ENCODE measurements at regions not wholly inside any gene's neighbourhood (a gene's known extent, or its start where the extent isn't known, plus 50 kb on each side); places are given as distances from the start of the nearest gene placed in this dataset.

DNA sequence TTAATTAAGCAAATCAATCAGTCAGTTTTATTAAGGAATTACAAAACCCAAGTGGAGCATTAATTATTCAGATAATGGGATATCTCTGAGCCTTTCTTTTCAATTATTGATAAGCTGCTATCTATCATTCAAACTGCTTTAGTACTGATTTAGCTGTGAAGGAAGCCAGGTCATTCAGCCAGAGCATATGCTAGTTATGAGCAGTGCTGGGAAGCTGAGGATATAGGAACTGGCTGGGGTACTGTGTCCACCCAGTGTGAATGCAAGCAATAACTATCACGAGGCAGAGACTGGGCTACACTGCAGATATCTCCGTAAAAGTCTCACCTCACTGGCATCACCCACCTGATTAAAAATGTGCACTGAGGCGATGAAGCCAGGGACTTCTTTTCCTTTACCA lies 496.7 kb upstream of the PIK3C3 start:
- DNase-seq (ENCODE audit: low read depth), result no peak

DNA sequence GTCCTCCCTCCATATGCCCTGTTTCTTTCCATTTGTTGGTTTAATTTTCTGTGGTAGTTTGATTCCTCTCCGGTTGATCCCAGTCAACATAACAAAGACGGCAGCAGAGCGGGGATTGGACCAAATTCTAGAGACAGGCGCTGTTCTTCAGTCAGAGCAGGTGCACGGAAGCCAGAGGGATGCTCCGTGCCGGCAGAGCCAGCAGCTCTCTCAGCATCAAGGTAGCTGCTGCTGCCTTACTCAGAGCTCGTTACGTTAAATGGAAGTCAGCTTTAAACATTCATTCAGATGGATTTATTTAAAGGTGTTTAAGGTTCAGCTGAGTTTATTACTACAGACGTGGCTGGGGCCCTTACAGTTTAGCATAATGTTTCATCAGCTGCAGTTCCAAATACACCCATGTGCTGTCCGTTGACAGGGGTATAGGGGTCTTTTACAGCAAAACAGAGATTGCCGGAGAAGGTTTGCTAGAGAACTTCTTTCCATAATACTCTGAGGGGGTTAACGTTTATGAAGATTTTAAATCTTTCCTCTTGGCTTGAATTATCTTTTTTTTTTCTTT lies 497.2 kb upstream of the PIK3C3 start:
- DNase-seq (ENCODE audit: low read depth), result no peak

DNA sequence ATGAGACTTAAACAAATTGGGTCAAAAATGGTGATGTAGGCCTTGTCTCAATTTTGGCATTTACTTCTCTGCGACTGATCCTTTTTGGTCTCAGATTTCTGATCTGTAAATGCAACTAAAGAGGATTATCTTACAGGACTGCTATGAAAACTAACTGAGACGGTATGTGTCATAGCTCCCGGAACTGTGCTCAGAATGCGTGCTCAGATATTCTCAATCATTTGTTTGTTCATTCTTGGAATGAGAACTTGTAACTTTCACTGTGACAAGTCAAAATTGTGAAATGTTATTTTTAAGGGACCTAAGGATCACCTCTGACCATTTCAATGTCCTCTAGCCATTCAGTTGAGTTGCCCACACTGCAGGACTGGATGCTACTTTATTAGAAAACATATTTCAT lies 498.2 kb upstream of the PIK3C3 start:
- DNase-seq (ENCODE audit: low read depth), result no peak

DNA sequence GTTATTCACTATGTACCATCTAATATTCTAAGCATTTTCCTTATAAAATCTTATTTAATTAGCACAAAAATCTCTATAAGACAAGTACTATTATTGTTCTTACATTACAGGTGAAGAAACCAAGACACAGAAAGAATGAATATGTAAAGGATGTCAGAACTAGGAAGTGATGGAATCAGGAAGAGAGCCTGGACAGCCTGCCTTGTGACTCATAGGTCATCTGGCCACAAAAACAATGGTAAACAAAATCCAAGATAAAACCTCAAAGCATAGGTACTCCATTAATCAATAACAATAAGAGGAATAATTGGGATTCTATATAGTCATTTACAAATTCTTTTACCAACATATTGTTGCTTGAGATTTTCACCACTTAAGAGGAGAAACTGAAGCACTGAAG lies 505.4 kb upstream of the PIK3C3 start:
- no peak for DNase-seq (ENCODE audit: low read depth)

DNA sequence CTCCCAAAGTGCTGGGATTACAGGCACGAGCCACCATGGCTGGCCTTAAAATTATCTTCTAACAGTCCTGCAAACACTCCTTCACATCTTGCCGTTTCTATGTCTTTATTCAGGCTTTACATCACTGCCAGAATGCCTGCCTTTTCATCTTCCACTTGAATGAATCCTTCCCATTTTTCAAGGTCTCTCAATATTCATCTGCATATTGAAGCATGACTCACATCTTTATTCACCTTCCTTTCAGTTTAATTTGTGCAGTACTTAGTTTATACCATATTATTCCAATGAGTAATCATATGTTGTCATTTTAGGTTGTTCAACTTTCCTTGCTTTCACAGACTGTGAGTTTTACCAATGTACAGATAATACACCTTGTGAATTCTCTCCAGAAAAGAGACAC lies 510.1 kb upstream of the PIK3C3 start:
- DNase-seq (ENCODE audit: low read depth), result no peak

DNA sequence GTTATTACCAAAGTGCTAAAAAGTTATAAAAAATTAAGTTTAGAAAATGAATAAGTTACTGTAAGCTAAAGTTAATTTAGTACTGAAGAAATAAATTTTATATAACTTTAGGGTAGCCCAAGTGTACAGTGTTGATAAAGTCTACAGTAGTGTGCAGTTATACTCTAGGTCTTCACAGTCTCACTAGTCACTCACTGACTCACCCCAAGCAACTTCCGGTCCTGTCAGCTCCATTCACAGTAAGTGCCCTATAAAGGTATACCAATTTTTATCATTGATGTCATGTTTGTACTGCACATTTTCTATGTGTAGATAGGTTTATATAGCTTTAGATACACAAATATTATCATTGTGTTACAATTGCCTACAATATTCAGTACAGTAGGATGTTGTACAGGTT lies 518.3 kb upstream of the PIK3C3 start:
- DNase-seq (ENCODE audit: low read depth), result no peak

DNA sequence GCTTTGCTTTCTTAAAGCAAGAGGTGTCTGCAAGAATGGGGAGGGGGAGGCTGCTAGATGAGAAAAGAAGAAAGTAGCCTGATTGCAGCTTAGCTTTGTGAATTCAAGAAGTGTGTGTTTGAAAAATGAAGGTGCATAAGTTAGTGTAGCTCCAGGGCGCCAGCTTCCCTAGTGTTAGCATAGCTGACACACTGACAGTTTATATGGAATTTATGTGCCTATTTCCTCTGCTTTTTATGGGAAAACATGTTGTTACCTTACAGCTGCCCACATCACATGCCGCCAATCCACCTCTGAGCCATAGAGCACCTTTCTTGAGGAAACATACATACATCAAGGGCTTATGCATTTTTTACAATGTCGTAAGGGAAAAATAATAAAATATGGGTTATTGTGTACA lies 536.4 kb upstream of the PIK3C3 start:
- DNase-seq (ENCODE audit: low read depth), result no peak

DNA sequence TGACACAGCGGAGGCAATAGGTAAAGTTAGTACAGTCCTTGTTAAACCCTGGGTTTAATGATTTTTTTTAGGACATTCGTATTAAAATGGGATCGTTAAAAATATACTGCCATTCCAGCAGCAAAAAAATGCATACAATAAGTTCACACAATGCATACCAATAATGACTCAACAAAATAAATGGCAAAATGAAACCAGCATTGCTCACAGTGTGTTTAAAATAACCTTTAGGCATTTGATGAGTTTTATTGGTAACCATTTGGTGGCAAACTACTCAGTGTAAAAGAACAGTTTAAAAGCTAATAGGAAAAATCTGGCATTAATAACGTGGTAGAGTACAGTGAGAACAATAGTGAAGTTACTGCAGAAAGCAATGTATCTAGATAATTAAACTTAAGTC lies 539.0 kb upstream of the PIK3C3 start:
- no peak for DNase-seq (ENCODE audit: low read depth)

DNA sequence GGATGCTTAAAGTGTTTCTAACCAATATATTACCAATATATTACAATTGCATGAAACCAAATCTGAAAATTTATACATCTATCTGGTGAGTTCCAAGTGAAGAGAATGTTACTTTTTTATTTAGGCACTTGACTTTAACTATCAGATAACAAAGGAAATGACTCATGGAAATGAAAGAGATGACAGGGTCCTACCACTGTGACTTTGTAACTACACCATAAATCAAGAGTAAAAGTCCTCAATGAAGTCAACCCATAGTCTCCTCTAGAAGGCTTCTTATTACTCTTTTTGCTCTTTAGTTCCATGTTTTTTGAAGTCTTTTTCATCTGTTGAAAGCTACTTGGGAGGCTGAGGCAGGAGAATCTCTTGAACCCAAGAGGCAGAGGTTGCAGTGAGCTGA lies 545.0 kb upstream of the PIK3C3 start:
- no peak for DNase-seq (ENCODE audit: low read depth)

DNA sequence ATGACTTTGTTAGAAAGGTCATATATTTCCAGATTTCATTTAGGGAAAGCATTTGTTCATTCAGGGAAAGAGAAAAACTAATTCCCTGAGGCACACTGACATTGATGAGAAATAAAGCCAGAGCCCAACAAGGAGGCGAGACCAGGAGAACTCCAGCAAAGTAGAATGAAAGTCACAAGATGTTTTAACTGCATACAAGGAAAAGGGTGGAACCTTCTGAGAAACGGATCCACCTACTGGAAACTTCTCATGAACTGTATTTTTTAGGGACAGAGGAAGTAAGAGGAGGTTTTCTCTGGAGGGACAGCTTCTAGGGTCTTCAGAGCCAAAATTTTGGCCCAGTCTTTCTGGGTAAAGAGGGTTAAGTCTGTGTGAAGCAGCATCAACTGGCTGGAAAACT lies 548.2 kb upstream of the PIK3C3 start:
- no peak for DNase-seq (ENCODE audit: low read depth)

DNA sequence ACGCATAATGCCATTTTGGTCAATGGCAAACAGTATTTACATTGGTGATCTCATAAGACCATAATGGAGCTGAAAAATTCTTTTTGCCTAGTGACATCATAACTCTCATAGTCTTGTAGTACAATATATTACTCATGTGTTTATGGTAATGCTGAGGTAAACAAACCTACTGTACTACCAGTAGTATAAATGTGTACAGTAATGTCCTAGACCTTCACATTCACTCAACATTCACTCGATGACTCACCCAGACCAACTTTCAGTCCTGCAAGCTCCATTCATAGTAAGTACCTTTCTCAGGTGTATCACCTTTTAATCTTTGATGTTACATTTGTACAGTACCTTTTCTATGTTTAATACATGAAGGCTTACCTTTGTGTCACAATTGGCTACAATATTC lies 558.2 kb upstream of the PIK3C3 start:
- DNase-seq (ENCODE audit: low read depth), result no peak

DNA sequence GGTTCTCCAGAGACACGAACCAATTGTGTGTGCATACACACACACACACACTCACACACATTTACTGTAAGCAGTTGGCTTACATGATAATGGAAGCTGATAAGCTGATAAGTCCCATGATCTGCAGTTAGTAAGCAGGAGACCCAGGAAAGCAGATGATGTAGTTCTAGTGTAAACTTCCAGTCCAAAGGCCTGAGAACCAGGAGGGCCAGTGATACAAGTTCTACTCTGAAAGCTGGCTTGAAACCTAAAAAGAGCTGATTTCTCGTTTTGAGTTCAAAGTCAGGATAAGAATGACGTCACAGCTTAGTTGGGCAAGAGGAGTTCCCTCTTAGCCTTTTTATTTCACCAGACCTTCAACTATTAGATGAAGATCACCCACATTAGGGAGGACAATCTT lies 558.8 kb upstream of the PIK3C3 start:
- DNase-seq (ENCODE audit: low read depth), result no peak

DNA sequence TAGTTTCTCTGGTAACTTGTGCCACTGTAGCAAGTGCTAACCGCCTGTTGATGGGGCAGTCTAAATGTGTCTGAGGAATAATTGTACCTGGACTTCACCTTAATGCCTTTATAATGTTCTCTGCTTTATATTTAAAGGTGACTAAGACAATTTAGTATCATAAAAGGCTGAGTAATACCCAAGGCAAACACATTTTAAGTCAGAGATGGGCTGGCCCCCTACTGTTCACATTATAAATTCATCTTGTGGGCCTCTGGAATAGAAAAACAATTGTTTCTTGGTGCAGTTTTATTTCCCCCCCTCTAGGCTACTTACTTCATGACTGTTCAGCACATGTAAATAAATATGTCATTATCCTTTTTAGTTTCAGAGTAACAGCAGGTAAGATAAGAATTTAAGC lies 559.3 kb upstream of the PIK3C3 start:
- no peak for DNase-seq (ENCODE audit: low read depth)

DNA sequence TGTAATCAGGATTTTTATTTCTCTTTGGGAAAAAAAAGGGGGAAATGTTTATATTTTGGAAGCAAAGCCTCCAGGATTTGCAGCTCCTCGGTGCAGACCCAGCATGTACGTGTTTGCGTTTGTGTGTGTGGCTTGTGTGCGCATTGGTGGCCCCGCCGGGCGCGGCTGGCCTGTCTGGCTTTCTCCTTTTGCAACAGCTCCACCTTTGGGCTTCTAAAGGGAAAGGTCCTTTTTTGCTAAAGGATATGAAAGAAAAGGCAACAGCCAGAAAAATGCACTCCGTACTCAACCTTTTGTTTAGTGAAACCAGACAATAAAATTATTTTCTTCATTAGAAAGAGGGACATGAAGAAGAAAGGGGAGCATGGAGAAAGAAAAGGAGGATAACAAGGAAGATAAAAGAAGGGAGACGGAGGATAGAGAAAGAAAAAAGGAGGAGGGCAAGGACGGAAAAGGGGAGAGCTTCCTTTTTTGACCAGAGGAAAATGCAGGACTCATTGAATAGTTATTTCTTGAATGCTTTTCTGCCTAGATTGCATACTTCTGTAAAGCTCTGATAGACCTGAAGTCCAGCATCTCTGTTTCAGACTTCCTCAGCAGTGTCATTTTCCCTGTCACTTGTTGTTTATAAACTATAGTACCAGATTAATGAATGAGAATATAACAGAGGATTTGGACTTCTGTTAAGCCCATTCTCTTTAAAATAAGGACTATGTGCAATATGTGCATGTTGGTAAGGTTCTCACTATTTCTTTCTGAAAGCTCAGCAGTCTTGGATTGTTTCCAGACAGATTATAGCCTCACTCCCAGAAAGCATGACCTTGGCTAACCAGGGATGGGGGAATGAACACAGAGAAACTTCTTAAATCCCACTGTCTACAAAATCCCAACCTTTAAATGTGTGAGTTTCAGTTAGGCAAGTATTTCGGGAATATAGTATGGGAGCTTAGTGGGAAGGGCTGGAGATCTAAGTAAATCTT lies 563.1 kb upstream of the PIK3C3 start:
- DNase-seq (ENCODE audit: low read depth), result no peak

DNA sequence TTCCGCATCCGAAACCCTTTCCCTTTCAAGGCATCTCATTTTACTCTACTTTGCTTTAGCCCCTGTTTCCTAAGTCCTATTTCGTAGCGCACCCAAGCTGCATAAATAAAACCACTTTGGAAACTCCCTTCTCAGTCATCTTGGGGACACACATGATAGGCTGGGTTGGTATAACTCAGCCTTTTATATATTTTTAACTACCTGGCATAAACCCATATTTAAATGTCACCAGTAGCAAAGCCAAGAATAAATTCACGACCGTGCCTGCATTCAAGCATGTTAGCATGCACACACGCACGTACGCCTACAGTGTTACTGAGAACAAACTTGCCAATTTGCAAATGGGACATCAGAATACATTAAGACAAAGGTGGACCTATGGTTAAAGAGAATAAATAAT lies 564.7 kb upstream of the PIK3C3 start:
- DNase-seq (ENCODE audit: low read depth), result no peak

DNA sequence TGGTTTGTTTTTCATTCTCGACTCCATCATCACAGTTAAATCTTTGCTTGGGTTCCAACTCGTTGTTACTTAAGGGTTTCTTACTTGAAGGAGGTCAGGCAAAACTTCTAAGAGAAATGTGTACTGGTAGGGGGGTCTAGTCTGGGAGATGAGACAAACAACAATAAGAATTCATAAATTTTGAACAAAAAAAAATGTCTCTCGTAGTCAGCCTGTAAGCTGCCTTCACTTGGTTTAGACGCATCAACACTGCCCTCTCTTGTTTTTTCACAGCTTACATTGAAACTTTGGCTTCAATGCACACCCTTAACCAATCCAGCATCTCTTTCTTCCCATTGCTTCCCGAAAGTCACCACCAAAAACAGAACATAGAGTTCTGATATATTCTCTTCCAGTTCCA lies 576.4 kb upstream of the PIK3C3 start:
- DNase-seq (ENCODE audit: low read depth), result no peak

DNA sequence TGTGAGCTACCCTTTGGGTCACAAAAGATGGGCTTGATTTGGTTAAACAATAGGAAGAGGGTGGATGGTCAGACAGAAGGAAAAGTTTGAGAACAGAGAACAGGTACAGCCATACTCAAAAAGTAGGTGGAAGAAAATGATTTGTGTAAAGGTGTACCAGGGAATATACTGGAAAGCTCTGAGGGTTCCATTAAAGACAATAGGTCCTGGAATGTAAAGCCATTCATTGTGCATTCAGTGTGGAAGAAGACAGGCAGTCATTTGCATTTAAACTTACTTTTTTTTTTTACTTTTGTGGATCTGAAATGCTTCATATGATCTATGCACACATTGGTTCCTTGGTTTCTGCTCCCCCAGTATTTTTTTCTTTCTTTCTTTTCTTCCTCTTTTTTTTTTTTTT lies 581.4 kb upstream of the PIK3C3 start:
- no peak for DNase-seq (ENCODE audit: low read depth)

DNA sequence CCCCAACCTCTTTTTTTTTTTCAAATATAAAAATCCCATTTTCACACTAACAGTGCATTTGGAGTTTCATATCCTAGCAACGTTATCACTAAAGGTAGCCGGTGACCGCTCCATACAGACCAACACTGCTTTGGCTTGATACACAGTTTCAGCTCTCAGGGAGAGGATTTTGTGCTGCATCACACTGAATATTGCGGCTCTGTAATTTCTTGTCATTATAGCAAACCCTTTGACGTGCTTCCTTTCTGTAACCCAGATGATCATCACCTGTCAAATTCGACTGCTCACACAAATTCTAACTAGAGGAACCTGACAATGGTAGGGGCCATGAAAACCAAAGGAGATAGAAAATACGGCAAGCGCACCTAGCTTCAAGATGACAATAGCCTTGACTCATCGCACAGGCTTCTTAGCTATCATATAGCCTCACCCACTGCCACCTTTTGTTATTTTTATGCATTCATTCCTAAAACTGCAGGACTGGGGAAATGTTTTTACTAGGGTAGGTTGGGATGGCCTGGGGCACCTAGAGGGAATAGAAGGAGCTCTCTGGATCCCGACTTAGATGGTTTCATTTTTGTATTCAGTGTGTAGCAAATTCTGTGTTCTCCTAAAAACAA lies 582.9 kb upstream of the PIK3C3 start:
- DNase-seq (ENCODE audit: low read depth), result no peak

DNA sequence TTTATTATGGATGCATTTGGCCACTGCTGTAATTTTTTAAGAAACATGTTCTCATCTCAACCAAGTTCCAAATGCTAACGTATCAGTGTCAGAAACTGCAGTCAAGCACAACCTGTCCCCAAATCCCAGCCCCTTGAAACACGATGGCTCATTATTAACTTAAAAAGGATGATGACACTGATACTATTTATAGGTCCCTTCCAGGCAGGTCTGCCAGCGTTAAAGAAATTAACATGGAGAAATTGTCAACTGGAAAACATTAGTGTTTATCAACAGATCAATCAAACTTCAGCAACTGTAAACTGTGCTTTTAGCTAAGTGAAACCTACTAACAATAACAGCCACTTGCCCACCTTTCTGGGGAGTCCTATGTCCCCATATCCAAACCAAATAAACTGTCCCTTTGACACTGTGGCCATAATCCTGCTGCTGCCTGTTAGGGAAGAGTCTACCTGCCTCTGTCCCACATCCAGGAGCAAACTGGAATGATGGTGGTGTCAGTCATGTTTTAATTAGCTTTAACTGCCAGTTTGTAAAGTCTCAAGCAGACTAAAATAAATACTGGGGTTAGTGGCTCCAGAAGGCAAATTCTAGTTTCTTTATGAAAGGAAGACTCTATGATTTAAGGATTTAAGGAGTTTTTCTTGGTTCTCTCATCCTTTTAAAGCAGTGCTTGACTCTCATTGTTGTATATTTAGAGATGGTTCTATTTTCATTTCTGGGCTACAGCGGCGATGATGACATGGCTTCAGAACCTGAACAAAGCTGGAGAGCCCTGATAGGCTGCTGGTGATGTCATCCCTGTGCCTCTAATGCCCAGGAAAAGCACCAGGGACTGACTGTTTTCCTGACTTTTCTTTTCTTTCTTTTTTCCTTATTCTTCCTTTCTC lies 583.6 kb upstream of the PIK3C3 start:
- DNase-seq (ENCODE audit: low read depth), result no peak

DNA sequence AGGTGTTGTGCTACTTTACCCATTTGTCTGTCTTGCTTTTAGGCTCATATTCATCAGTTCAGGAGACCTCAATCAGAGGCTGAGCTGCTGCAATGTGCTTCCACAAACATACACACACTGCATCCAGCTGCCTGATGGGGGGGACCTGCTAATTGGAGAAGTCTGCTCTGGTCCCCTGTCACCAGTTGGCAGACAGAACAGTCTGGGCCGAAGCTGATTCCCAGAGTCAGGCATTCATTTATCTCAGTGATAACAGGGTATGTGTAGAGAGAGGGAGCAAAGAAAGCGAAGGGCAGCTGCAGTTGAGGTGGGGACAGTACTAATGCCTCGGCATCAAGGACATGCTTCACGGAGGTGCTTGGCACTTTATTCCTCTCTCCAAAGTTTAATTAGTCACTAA lies 584.3 kb upstream of the PIK3C3 start:
- DNase-seq (ENCODE audit: low read depth), result no peak

DNA sequence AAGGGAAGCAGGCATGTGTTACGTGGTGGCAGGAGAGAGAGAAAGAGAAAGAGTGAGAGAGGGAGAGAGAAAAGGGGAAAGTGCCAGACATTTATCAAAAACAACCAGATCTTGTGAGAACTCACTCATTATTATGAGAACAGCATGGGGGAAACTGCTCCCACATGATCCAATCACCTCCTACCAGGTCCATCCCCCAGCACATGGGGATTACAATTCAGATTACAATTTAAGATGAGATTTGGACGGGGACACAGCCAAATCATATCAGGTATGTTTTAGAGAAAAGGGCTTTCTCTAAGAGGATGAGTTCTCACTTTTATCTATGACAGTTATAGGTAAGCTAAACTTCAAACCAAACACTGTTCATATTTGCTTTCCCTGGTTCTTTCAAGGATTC lies 597.3 kb upstream of the PIK3C3 start:
- DNase-seq (ENCODE audit: low read depth), result no peak

DNA sequence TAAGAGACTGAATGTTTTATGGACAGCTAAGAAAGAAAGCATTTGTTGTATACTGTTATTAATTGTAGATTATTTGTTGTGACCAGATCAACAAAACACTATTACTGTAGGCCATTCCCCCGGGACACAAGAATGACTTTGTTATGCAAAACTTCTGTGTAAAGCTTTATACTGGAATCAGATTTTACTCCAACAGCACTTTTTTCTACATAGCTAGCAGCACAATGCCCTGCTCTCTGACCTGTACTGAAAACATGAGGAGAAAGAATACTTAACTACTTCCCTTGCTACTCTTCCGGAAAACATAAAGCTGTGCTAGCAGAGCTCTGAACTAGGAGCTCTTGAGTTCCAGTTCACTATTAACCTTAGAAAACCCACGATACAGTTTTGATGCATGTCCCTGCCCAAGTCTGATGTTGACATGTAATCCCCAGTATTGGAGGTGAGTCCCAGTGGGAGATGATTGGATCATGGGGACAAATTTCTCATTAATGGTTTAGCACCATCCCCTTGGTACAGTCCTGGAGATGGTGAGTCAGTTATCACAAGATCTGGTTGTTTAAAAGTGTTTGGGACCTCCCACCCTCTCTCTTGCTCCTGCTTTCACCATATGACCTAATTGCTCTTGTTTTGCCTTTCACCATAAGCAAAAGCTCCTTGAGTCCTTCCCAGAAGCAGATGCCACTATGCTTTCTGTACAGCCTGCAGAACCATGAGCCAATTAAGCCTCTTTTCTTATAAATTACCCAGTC lies 601.1 kb upstream of the PIK3C3 start:
- no peak for DNase-seq (ENCODE audit: low read depth)

Data from T-helper 22 cell (primary cell).